DND-41 (cell line): ENCODE measurements at regions not wholly inside any gene's neighbourhood (a gene's known extent, or its start where the extent isn't known, plus 50 kb on each side); places are given as distances from the start of the nearest gene placed in this dataset.

ENCODE experiments used
- ATAC-seq: fragments of 200-7000 bp; cut with Tn5 transposase; 3 replicates; pipeline ENCODE4 v1.9.1; 2021; ENCODE audit warnings: low read depth; ENCODE audit not compliant: insufficient read depth
- DNase-seq: peaks from one replicate; pipeline ENCODE4 v3.0.0-alpha.2; 2020
- H2AFZ ChIP-seq: 2 replicates; pipeline ENCODE4 v1.6.0; 2012; ENCODE audit warnings: low read depth, low read length
- H3K27ac ChIP-seq: 2 replicates; pipeline ENCODE4 v1.5.1; 2012; ENCODE audit warnings: low read length, inconsistent platforms
- H3K27me3 ChIP-seq: fragments of 200-600 bp; sonication (generic); 2 replicates; pipeline ENCODE4 v1.6.0; 2012; ENCODE audit warnings: low read length, mild to moderate bottlenecking, inconsistent platforms; ENCODE audit not compliant: insufficient read depth, poor library complexity
- H3K36me3 ChIP-seq: 2 replicates; pipeline ENCODE4 v1.5.1; 2012; ENCODE audit warnings: low read length, inconsistent platforms; ENCODE audit not compliant: insufficient read depth
- H3K4me1 ChIP-seq: 2 replicates; pipeline ENCODE4 v1.5.1; 2012; ENCODE audit warnings: mild to moderate bottlenecking, low read length; ENCODE audit not compliant: insufficient read depth
- H3K4me2 ChIP-seq: 2 replicates; pipeline ENCODE4 v1.6.0; 2012; ENCODE audit warnings: mild to moderate bottlenecking, moderate library complexity, low read length, inconsistent platforms; ENCODE audit not compliant: insufficient read depth
- H3K4me3 ChIP-seq, 2 experiments: fragments of 200-600 bp in 1 of 2; shearing (Covaris generic) in 1 of 2; 2 replicates each; pipeline ENCODE4 v1.5.1; 2012 to 2016; ENCODE audit warnings: inconsistent platforms in 2 of 2, low read length in 2 of 2, mild to moderate bottlenecking in 2 of 2, low read depth in 1 of 2, moderate library complexity in 1 of 2
- H3K79me2 ChIP-seq: 2 replicates; pipeline ENCODE4 v1.6.0; 2012; ENCODE audit warnings: low read length, inconsistent platforms; ENCODE audit not compliant: insufficient read depth
- H3K9ac ChIP-seq: 2 replicates; pipeline ENCODE4 v1.6.0; 2012; ENCODE audit warnings: low read depth, mild to moderate bottlenecking, inconsistent platforms, low read length, moderate library complexity
- H3K9me3 ChIP-seq: 2 replicates; pipeline ENCODE4 v1.5.1; 2012; ENCODE audit warnings: low read length, moderate library complexity, mild to moderate bottlenecking, inconsistent platforms; ENCODE audit not compliant: insufficient read depth, severe bottlenecking
- H4K20me1 ChIP-seq: 2 replicates; pipeline ENCODE4 v1.6.0; 2012; ENCODE audit warnings: low read length; ENCODE audit not compliant: insufficient read depth
- EZH2 ChIP-seq: IDR thresholded peaks from 3 replicates; pipeline ENCODE4 v1.6.1; 2012; ENCODE audit warnings: borderline replicate concordance, low read depth, mild to moderate bottlenecking, moderate library complexity, low read length, inconsistent platforms; ENCODE audit not compliant: severe bottlenecking
- TF ChIP-seq, protein P1 (sequence below): IDR thresholded peaks from 2 replicates; pipeline ENCODE4 v1.5.1; 2012; ENCODE audit warnings: borderline replicate concordance, low read length, moderate library complexity, mild to moderate bottlenecking; ENCODE audit not compliant: poor library complexity, severe bottlenecking; ENCODE audit errors: extremely low read depth

DNA sequence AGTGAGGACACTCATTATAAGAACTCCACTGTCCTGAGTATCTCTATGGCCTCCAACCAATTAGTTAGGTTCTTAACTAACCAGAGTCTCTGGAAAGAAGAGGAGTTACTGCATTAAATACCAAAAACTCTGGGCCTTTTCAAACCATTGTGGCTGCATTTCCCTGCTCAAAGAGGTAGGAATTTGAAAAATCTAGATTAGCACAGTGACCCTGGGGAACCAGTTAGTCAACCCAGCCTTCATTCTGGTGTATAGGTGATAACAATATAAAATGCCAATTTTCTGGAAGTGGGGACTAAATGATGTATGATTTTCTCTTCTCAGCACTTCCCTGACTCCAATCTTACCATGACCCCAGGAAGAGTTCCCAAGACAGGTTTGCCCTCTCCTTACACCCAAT is 287.8 kb upstream of the SETBP1 start:
- Histone ChIP-seq H3K9me3 (no peaks in the 10 kb centered on the region), H3K79me2 (no peaks in the 10 kb centered on the region), H3K4me3 (no peak overlapping the region), H3K4me1 (no peaks in the 10 kb centered on the region), H3K9ac (no peak overlapping the region), H3K27me3 (no peaks in the 10 kb centered on the region), H3K4me2 (no peak overlapping the region), H2AFZ (no peak overlapping the region), H3K27ac (no peak overlapping the region), H4K20me1 (no peaks in the 10 kb centered on the region), H3K36me3 (no peaks in the 10 kb centered on the region)
- DNase-seq (no peak), ATAC-seq (no peak)
- TF ChIP-seq, protein P1, sequence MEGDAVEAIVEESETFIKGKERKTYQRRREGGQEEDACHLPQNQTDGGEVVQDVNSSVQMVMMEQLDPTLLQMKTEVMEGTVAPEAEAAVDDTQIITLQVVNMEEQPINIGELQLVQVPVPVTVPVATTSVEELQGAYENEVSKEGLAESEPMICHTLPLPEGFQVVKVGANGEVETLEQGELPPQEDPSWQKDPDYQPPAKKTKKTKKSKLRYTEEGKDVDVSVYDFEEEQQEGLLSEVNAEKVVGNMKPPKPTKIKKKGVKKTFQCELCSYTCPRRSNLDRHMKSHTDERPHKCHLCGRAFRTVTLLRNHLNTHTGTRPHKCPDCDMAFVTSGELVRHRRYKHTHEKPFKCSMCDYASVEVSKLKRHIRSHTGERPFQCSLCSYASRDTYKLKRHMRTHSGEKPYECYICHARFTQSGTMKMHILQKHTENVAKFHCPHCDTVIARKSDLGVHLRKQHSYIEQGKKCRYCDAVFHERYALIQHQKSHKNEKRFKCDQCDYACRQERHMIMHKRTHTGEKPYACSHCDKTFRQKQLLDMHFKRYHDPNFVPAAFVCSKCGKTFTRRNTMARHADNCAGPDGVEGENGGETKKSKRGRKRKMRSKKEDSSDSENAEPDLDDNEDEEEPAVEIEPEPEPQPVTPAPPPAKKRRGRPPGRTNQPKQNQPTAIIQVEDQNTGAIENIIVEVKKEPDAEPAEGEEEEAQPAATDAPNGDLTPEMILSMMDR, result no peak
- TF ChIP-seq EZH2, result no peak

DNA sequence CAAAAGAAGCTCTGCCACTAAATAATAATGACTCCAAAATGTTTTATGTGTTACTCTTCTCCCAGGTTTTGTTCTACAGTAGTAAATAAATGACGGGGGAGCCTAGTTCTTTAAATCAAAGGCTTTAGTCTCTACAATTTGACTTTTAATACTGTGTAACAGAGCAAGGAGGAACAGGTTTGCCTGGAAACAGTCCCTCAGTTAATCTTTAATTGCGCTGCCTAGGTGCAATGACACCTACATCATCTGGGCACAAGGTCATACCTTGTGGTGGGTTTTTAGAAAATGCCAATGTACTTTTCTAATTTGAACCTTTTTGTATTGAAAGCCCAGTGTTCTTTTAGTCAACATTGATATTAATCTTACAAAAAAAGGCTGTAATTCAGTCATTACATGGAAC is 287.3 kb upstream of the SETBP1 start:
- Histone ChIP-seq H3K79me2 (no peaks in the 10 kb centered on the region), H3K9me3 (no peaks in the 10 kb centered on the region), H2AFZ (no peak overlapping the region), H3K4me1 (no peaks in the 10 kb centered on the region), H4K20me1 (no peaks in the 10 kb centered on the region), H3K27ac (no peak overlapping the region), H3K4me2 (no peak overlapping the region), H3K4me3 (no peak overlapping the region), H3K9ac (no peak overlapping the region), H3K36me3 (no peaks in the 10 kb centered on the region), H3K27me3 (no peaks in the 10 kb centered on the region)
- TF ChIP-seq EZH2, result no peak
- TF ChIP-seq, protein P1, result no peak
- ATAC-seq (no peak), DNase-seq (no peak)

DNA sequence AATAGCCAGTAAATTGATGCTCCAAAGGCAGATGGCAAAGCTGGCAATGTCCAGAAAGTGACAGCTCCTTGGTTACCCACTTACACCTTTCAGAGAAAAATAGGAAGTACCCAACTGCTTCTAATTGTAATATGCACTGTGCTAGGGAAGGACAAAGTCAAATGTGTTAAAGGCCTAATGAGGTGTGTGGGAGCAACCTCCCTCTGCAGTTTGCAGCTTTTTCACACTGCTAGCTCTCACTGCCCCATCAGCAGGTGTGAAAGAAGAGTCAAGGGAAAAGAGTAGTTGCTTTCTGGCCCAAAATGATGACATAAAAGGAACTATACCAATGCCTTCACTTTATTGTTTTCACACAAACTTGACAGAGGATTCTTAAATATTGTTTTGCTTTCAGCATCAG is 284.1 kb upstream of the SETBP1 start:
- Histone ChIP-seq H3K4me2 (no peak overlapping the region), H3K36me3 (no peaks in the 10 kb centered on the region), H3K27ac (no peak overlapping the region), H3K4me1 (peaks cover 5% of the 10 kb centered on the region; the same call in 1 of the 2 replicates), H3K4me3 (no peak overlapping the region), H3K9ac (no peak overlapping the region), H4K20me1 (no peaks in the 10 kb centered on the region), H3K27me3 (no peaks in the 10 kb centered on the region), H3K79me2 (no peaks in the 10 kb centered on the region), H2AFZ (no peak overlapping the region), H3K9me3 (no peaks in the 10 kb centered on the region)
- no peak for ATAC-seq
- no peak for TF ChIP-seq EZH2
- TF ChIP-seq, protein P1, result no peak
- DNase-seq, result no peak

DNA sequence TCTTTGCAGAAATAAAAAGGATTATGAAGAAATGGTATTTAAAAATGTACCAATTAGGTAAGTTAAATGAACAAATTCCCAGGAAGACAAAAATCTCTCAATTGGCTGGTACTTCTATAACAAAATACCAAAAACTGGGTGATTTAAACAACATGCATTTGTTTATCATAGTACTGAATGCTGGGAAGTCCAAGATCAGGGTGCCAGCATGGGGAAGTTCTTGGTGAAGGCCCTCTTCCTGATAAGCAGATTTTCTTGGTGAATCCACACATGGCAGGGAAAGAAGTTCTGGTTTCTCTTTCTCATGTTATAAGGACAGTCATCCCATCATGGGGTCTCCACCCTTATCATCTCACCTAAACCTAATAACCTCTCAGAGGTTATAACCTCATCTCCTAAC is 271.6 kb upstream of the SETBP1 start:
- TF ChIP-seq EZH2, result no peak
- TF ChIP-seq, protein P1, result no peak
- ATAC-seq, result no peak
- no peaks in the 10 kb centered on the region for H3K9me3 ChIP-seq

More for the DNA sequence above, 271.6 kb upstream of the SETBP1 start:
- H3K9ac ChIP-seq, result no peak overlapping the region
- H3K79me2 ChIP-seq, result no peaks in the 10 kb centered on the region
- H3K27me3 ChIP-seq, result no peaks in the 10 kb centered on the region
- no peak overlapping the region for H3K4me3 ChIP-seq
- no peaks in the 10 kb centered on the region for H3K36me3 ChIP-seq
- H2AFZ ChIP-seq, result no peak overlapping the region
- no peak for DNase-seq
- H4K20me1 ChIP-seq, result no peaks in the 10 kb centered on the region
- no peak overlapping the region for H3K4me2 ChIP-seq
- H3K27ac ChIP-seq, result no peak overlapping the region
- H3K4me1 ChIP-seq, result no peaks in the 10 kb centered on the region
